ENCODE measurements at regions not wholly inside any gene's neighbourhood (a gene's known extent, or its start where the extent isn't known, plus 50 kb on each side); places are given as distances from the start of the nearest gene placed in this dataset.

DNA sequence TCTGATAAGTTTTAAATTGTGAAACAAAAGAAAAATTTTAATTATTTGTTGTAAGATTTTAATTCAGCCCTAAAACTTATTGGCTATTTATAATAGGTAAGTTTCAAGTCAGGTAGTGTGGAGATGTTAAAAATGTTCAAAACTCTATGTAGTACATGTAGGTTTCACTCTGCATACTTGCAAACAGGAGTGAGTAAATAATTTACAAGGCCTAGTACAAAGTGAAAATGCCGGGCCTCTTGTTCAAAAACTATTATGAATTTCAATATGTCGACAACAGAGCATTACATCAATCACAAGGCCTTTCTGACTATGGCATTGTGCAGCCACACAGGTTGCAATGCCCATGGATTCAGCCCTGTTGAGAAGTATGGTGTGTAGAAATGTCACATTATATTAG lies 80.9 kb upstream of the GRIK2 start:
- TF ChIP-seq, protein P1, sequence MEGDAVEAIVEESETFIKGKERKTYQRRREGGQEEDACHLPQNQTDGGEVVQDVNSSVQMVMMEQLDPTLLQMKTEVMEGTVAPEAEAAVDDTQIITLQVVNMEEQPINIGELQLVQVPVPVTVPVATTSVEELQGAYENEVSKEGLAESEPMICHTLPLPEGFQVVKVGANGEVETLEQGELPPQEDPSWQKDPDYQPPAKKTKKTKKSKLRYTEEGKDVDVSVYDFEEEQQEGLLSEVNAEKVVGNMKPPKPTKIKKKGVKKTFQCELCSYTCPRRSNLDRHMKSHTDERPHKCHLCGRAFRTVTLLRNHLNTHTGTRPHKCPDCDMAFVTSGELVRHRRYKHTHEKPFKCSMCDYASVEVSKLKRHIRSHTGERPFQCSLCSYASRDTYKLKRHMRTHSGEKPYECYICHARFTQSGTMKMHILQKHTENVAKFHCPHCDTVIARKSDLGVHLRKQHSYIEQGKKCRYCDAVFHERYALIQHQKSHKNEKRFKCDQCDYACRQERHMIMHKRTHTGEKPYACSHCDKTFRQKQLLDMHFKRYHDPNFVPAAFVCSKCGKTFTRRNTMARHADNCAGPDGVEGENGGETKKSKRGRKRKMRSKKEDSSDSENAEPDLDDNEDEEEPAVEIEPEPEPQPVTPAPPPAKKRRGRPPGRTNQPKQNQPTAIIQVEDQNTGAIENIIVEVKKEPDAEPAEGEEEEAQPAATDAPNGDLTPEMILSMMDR (conservative IDR thresholded peaks at IDR 0.05) = no peak
- no peak for TF ChIP-seq ZFX (IDR thresholded peaks at IDR 0.05)

Data from C4-2B (cell line).